Endothelial cell (in vitro differentiated cells): ENCODE measurements at regions not wholly inside any gene's neighbourhood (a gene's known extent, or its start where the extent isn't known, plus 50 kb on each side); places are given as distances from the start of the nearest gene placed in this dataset.
"Not testable (repeated sequence)": the region's sequence is repeated elsewhere in the genome, so short reads cannot be mapped to it uniquely, and the experiment has no call there.

Experiments
- DNase-seq: peaks from one replicate; pipeline ENCODE4 v3.0.0; 2021; ENCODE audit warnings: low spot score
- H3K27ac Mint-ChIP-seq: one replicate; pipeline ENCODE4 v1.8.0; 2021; ENCODE audit warnings: mixed read lengths, inconsistent platforms; ENCODE audit not compliant: unreplicated experiment
- H3K27me3 Mint-ChIP-seq: one replicate; pipeline ENCODE4 v1.8.0; 2021; ENCODE audit warnings: mild to moderate bottlenecking, moderate library complexity, mixed read lengths, inconsistent platforms; ENCODE audit not compliant: unreplicated experiment
- H3K36me3 Mint-ChIP-seq: one replicate; pipeline ENCODE4 v1.8.0; 2021; ENCODE audit warnings: mild to moderate bottlenecking, low read depth, mixed read lengths, inconsistent platforms; ENCODE audit not compliant: unreplicated experiment
- H3K4me1 Mint-ChIP-seq: one replicate; pipeline ENCODE4 v1.8.0; 2021; ENCODE audit warnings: mild to moderate bottlenecking, mixed read lengths, inconsistent platforms; ENCODE audit not compliant: unreplicated experiment
- H3K4me3 Mint-ChIP-seq: one replicate; pipeline ENCODE4 v1.8.0; 2021; ENCODE audit warnings: mild to moderate bottlenecking, mixed read lengths, inconsistent platforms; ENCODE audit not compliant: unreplicated experiment
- H3K9me3 Mint-ChIP-seq: one replicate; pipeline ENCODE4 v1.8.0; 2021; ENCODE audit warnings: mixed read lengths, inconsistent platforms; ENCODE audit not compliant: unreplicated experiment
- TF ChIP-seq, protein P1 (sequence below): fragments of 200-600 bp; sonication (generic); IDR thresholded peaks from one replicate; pipeline ENCODE4 v1.5.0; 2021; ENCODE audit warnings: antibody characterized with exemption; ENCODE audit not compliant: unreplicated experiment

DNA sequence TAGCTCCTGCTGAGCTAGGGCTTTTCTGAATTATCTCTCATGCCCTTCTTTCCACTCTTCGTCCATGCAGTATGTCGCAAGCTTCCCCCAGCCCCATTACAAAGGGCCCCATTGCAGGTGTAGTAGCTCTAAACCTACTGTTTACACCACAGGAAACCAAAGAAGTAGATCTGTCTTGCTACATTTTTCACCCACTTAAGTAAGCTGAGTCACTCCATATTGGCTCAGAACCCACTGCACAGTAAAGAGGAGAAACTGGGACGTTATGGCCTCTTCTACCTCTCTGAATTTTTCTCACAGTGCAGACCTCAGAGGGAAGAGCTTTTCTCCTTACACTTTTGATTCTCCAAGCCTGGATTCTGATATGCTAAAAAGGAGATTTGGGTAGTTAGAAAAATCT, 200.2 kb downstream of the SMARCA1 start:
- peaks cover 3% of the 10 kb centered on the region for H3K4me1 Mint-ChIP-seq
- H3K4me3 Mint-ChIP-seq: no peak overlapping the region
- DNase-seq: no peak
- no peaks in the 10 kb centered on the region for H3K36me3 Mint-ChIP-seq
- H3K27me3 Mint-ChIP-seq: no peaks in the 10 kb centered on the region
- H3K9me3 Mint-ChIP-seq: no peaks in the 10 kb centered on the region
- TF ChIP-seq, protein P1, sequence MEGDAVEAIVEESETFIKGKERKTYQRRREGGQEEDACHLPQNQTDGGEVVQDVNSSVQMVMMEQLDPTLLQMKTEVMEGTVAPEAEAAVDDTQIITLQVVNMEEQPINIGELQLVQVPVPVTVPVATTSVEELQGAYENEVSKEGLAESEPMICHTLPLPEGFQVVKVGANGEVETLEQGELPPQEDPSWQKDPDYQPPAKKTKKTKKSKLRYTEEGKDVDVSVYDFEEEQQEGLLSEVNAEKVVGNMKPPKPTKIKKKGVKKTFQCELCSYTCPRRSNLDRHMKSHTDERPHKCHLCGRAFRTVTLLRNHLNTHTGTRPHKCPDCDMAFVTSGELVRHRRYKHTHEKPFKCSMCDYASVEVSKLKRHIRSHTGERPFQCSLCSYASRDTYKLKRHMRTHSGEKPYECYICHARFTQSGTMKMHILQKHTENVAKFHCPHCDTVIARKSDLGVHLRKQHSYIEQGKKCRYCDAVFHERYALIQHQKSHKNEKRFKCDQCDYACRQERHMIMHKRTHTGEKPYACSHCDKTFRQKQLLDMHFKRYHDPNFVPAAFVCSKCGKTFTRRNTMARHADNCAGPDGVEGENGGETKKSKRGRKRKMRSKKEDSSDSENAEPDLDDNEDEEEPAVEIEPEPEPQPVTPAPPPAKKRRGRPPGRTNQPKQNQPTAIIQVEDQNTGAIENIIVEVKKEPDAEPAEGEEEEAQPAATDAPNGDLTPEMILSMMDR: no peak
- H3K27ac Mint-ChIP-seq: no peak overlapping the region

DNA sequence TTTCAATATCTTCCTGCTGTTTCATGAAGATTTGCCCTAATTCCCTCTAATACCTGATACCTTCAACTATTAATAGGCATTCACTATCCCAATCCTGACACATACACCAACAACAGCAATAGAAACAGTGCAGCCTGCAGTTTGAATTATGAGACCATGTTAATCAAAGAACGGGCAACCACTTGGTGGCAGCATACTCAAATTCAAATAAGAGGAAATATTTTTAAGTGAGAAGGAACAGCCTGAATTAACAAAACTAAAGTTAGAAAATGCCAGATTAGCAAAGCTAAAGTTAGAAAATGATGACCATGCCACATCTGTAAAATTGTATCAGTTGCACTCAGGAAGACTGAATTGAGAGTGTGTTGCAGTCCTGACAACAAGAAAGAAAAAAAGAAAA, 204.9 kb downstream of the SMARCA1 start:
- Mint-ChIP-seq H3K4me3 (no peak overlapping the region), H3K4me1 (peaks cover 3% of the 10 kb centered on the region), H3K9me3 (no peaks in the 10 kb centered on the region), H3K27me3 (no peaks in the 10 kb centered on the region), H3K36me3 (no peaks in the 10 kb centered on the region), H3K27ac (no peak overlapping the region)
- peak; percentile 4 for DNase-seq
- TF ChIP-seq, protein P1: no peak

DNA sequence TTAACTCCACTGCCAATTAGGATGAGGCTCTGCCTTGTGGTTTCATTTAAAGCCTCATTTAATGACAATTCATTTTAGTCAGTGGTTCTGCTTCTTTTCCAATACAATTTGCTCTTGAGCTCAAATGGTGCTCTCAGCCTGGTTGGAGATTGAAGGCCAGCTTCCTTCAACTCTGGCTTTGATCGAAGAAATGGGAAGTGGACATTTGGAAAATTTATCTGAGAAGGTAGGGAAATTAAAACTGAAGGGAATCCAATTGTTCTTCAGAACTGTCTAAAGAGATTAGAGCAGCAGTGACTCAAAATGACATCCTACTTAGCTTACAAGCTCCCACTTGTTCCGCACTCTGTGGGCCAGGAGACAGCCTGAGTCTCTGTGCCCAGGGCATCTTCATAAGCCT, 206.8 kb downstream of the SMARCA1 start:
- Mint-ChIP-seq H3K27ac (no peak overlapping the region), H3K4me1 (peaks cover 3% of the 10 kb centered on the region), H3K36me3 (peaks cover 4% of the 10 kb centered on the region), H3K9me3 (no peaks in the 10 kb centered on the region), H3K27me3 (peaks cover 1% of the 10 kb centered on the region), H3K4me3 (no peak overlapping the region)
- TF ChIP-seq, protein P1: no peak
- no peak for DNase-seq

DNA sequence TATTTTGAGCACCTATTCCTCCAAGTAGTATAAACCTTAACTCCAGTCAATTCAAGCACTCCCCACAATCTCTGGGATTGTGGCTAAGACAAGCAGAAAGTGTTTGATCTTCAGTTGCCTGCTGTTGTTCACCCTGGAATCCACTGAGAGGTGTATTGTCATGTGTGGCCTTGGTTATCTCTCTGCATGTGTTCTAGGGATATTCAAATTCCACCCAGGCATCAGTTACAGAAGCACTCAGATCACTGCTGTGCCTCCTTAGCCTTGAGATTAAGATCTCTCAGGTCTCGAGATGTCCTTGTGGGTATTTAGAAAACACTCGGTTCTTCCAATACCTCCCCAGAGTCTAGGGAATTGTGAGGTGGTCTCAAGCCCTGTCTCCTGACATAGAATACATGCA, 213.3 kb downstream of the SMARCA1 start:
- Mint-ChIP-seq H3K4me3 (no peak overlapping the region), H3K4me1 (no peaks in the 10 kb centered on the region), H3K9me3 (no peaks in the 10 kb centered on the region), H3K27ac (no peak overlapping the region), H3K27me3 (peaks cover 1% of the 10 kb centered on the region), H3K36me3 (peaks cover 4% of the 10 kb centered on the region)
- no peak for DNase-seq
- TF ChIP-seq, protein P1: no peak

DNA sequence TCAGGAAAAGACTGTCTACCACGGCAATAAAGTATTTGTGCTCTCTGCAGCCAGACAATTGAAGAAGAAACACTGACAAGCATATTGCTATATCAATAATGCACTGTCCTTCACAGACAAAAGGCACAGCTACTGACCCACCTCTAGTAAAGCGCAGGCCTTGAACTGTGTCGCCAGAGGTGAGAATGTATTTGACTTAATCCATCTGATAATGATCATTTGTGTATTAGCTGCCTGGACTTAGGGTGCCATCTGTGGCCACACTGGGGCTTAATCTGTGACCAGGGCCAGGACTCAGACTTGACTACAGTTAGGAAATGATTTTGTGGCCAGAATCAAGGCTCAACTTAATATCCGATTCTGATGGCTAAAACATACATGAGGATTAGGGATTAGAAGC, 260.4 kb downstream of the SMARCA1 start:
- DNase-seq: no peak
- H3K36me3 Mint-ChIP-seq: no peaks in the 10 kb centered on the region
- H3K27me3 Mint-ChIP-seq: no peaks in the 10 kb centered on the region
- H3K4me1 Mint-ChIP-seq: no peaks in the 10 kb centered on the region
- TF ChIP-seq, protein P1: no peak
- H3K9me3 Mint-ChIP-seq: no peaks in the 10 kb centered on the region
- no peak overlapping the region for H3K27ac Mint-ChIP-seq
- H3K4me3 Mint-ChIP-seq: no peak overlapping the region

DNA sequence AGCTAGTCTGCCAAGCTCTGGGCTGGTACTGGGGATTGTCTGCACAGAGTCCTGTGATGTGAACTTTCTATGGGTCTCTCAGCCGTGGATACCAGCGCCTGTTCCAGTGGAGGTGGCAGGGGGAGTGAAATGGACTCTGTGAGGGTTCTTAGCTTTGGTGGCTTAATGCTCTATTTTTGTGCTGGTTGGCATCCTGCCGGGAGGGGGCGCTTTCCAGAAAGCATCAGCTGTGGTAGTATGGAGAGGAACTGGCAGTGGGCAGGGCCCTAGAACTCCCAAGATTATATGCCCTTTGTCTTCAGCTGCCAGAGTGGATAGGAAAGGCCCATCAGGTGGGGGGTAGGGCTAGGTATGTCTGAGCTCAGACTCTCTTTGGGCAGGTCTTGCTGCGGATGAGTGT, 267.8 kb downstream of the SMARCA1 start:
- H3K27ac Mint-ChIP-seq, H3K9me3 Mint-ChIP-seq, H3K36me3 Mint-ChIP-seq, H3K27me3 Mint-ChIP-seq, DNase-seq, H3K4me3 Mint-ChIP-seq, H3K4me1 Mint-ChIP-seq: not testable (repeated sequence)
